AG04449 (cell line): ENCODE measurements at regions not wholly inside any gene's neighbourhood (a gene's known extent, or its start where the extent isn't known, plus 50 kb on each side); places are given as distances from the start of the nearest gene placed in this dataset.
"Not testable (repeated sequence)": the region's sequence is repeated elsewhere in the genome, so short reads cannot be mapped to it uniquely, and the experiment has no call there.

Experiments used
- CTCF ChIA-PET: fragments of 350-600 bp; formaldehyde crosslinking; extraction: SDS; loops from one replicate; lab custom pipeline; 2021; ENCODE audit warnings: antibody characterized with exemption; lab: Yijun Ruan, JAX
- POLR2A ChIA-PET: fragments of 400-600, 350-600 bp; formaldehyde crosslinking; extraction: SDS; loops from one replicate; lab custom pipeline; 2020; ENCODE audit warnings: antibody characterized with exemption, inconsistent platforms; lab: Yijun Ruan, JAX
- DNase-seq: peaks from one replicate; pipeline ENCODE4 v3.0.0-alpha.2; 2010; ENCODE audit warnings: low read depth, low spot score
- H3K4me3 ChIP-seq: 2 replicates; pipeline ENCODE4 v1.5.1; 2011; ENCODE audit warnings: low read depth, mild to moderate bottlenecking, control low read depth, low read length
- CTCF ChIP-seq: IDR thresholded peaks from one replicate; pipeline ENCODE4 v1.5.1; 2011; ENCODE audit warnings: mild to moderate bottlenecking, moderate library complexity, low read length, control low read depth, inconsistent platforms; ENCODE audit not compliant: insufficient read depth; ENCODE audit errors: missing control alignments

- POLR2A ChIA-PET: no interaction called here
- no peak for DNase-seq
- CTCF ChIA-PET: no interaction called here
- no peak for TF ChIP-seq CTCF
- no peak overlapping the region for H3K4me3 ChIP-seq
Observed at GRCh38 chr19:23470873-23471545, 75.7 kb upstream of the ZNF91 start.

GRCh38 chr19:23464349-23464748 lies 69.1 kb upstream of the ZNF91 start:
- H3K4me3 ChIP-seq, DNase-seq, CTCF ChIA-PET, POLR2A ChIA-PET: not testable (repeated sequence)

GRCh38 chr19:23461120-23461519 lies 65.8 kb upstream of the ZNF91 start:
- CTCF ChIA-PET: no interaction called here
- no peak for DNase-seq
- H3K4me3 ChIP-seq: no peak overlapping the region
- POLR2A ChIA-PET: no interaction called here
- TF ChIP-seq CTCF: no peak

GRCh38 chr19:23460656-23461055 lies 65.4 kb upstream of the ZNF91 start:
- POLR2A ChIA-PET: no interaction called here
- DNase-seq: no peak
- no peak for TF ChIP-seq CTCF
- no peak overlapping the region for H3K4me3 ChIP-seq
- CTCF ChIA-PET: no interaction called here
